ENCODE measurements at regions not wholly inside any gene's neighbourhood (a gene's known extent, or its start where the extent isn't known, plus 50 kb on each side); places are given as distances from the start of the nearest gene placed in this dataset.
"Not testable (repeated sequence)": the region's sequence is repeated elsewhere in the genome, so short reads cannot be mapped to it uniquely, and the experiment has no call there.

- TF ChIP-seq ZBTB49 (CRISPR knock-in tag; IDR thresholded peaks at IDR 0.05; ENCODE audit: borderline replicate concordance) (no peak), FOSL1 (CRISPR knock-in tag; IDR thresholded peaks at IDR 0.05; ENCODE audit: borderline replicate concordance) (no peak), RARG (CRISPR knock-in tag; IDR thresholded peaks at IDR 0.05; ENCODE audit: low read depth) (no peak), ZNF256 (CRISPR knock-in tag; conservative IDR thresholded peaks at IDR 0.05) (no peak), ZNF768 (CRISPR knock-in tag; IDR thresholded peaks at IDR 0.05) (no peak), FOXA3 (CRISPR knock-in tag; IDR thresholded peaks at IDR 0.05) (no peak)
- TF ChIP-seq, protein P1, sequence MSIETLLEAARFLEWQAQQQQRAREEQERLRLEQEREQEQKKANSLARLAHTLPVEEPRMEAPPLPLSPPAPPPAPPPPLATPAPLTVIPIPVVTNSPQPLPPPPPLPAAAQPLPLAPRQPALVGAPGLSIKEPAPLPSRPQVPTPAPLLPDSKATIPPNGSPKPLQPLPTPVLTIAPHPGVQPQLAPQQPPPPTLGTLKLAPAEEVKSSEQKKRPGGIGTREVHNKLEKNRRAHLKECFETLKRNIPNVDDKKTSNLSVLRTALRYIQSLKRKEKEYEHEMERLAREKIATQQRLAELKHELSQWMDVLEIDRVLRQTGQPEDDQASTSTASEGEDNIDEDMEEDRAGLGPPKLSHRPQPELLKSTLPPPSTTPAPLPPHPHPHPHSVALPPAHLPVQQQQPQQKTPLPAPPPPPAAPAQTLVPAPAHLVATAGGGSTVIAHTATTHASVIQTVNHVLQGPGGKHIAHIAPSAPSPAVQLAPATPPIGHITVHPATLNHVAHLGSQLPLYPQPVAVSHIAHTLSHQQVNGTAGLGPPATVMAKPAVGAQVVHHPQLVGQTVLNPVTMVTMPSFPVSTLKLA (IDR thresholded peaks at IDR 0.05), result no peak
- TF ChIP-seq, protein P2, sequence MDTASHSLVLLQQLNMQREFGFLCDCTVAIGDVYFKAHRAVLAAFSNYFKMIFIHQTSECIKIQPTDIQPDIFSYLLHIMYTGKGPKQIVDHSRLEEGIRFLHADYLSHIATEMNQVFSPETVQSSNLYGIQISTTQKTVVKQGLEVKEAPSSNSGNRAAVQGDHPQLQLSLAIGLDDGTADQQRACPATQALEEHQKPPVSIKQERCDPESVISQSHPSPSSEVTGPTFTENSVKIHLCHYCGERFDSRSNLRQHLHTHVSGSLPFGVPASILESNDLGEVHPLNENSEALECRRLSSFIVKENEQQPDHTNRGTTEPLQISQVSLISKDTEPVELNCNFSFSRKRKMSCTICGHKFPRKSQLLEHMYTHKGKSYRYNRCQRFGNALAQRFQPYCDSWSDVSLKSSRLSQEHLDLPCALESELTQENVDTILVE (CRISPR knock-in tag; IDR thresholded peaks at IDR 0.05), result no peak
These were observed 773.9 kb upstream of the LRATD1 start (continued) for GRCh38 chr2:13858626-13859025.

GRCh38 chr2:13868275-13868674 is 764.2 kb upstream of the LRATD1 start:
- H3K9ac ChIP-seq (ENCODE audit: insufficient read depth, low read depth, low read length); ATAC-seq; intact Hi-C loops (cut with micrococcal nuclease; ENCODE audit: unreplicated experiment): not testable (repeated sequence)

More at GRCh38 chr2:13868275-13868674, 764.2 kb upstream of the LRATD1 start:
- BruUV-seq (replicated peaks); FAIRE-seq; in situ Hi-C loops (cut with HindIII; ENCODE audit: extremely low pct_ligation_motif_present, low pct_unique_long_range_greater_than_20kb); H3K27ac ChIP-seq (ENCODE audit: extremely low read length, insufficient read depth, low read length); H3K4me3 ChIP-seq (replicated peaks in 1 of 3; ENCODE audit: insufficient read depth in 1 of 3, low read depth in 2 of 3, low read length in 3 of 3); H3K4me2 ChIP-seq (ENCODE audit: low read depth, low read length); H2AFZ ChIP-seq (ENCODE audit: low read length); H3K4me1 ChIP-seq (ENCODE audit: insufficient read depth, low read length); H3K79me2 ChIP-seq (ENCODE audit: insufficient read depth, low read length); H4K20me1 ChIP-seq (ENCODE audit: insufficient read depth, low read length); H3K36me3 ChIP-seq (replicated peaks in 1 of 2; ENCODE audit: control insufficient read depth in 1 of 2, insufficient read depth in 2 of 2, low read length in 2 of 2); H3K27me3 ChIP-seq (ENCODE audit: control insufficient read depth in 1 of 2, insufficient read depth in 2 of 2, low read length in 2 of 2); POLR2A ChIA-PET; DNase-seq (ENCODE audit: low spot score); CTCF ChIA-PET (ENCODE audit: low intra/inter-chr PET ratio, low total read pairs): not testable (repeated sequence)
- H3K9me3 ChIP-seq (ENCODE audit: low read length), result peaks cover 73% of the 10 kb centered on the region

All from HepG2 (cell line).